ENCODE measurements at regions not wholly inside any gene's neighbourhood (a gene's known extent, or its start where the extent isn't known, plus 50 kb on each side); places are given as distances from the start of the nearest gene placed in this dataset.

- H3K27ac Mint-ChIP-seq: no peak overlapping the region
- TF ChIP-seq JAZF1 (CRISPR knock-in tag; IDR thresholded peaks at IDR 0.05): no peak
- TF ChIP-seq OVOL2 (CRISPR knock-in tag; IDR thresholded peaks at IDR 0.05; ENCODE audit: borderline replicate concordance): no peak
- TF ChIP-seq E2F1 (CRISPR knock-in tag; IDR thresholded peaks at IDR 0.05): no peak
- no peak for TF ChIP-seq ZSCAN18 (CRISPR knock-in tag; IDR thresholded peaks at IDR 0.05)
- no peak for TF ChIP-seq NFE2L1 (CRISPR knock-in tag; IDR thresholded peaks at IDR 0.05)
- TF ChIP-seq IRF1 (CRISPR knock-in tag; IDR thresholded peaks at IDR 0.05): no peak
- TF ChIP-seq CBFB (CRISPR knock-in tag; IDR thresholded peaks at IDR 0.05; ENCODE audit: low read depth): no peak
- TF ChIP-seq ZBTB43 (CRISPR knock-in tag; IDR thresholded peaks at IDR 0.05): no peak
- no peak for TF ChIP-seq GTF2I (CRISPR knock-in tag; conservative IDR thresholded peaks at IDR 0.05)
- no peak for TF ChIP-seq HMGXB4 (CRISPR knock-in tag; IDR thresholded peaks at IDR 0.05)
- no peak for TF ChIP-seq ZNF219 (CRISPR knock-in tag; IDR thresholded peaks at IDR 0.05; ENCODE audit: borderline replicate concordance)
- no peak for TF ChIP-seq NR1H2 (CRISPR knock-in tag; IDR thresholded peaks at IDR 0.05)
- no peak for TF ChIP-seq ZNF512 (CRISPR knock-in tag; IDR thresholded peaks at IDR 0.05; ENCODE audit: borderline replicate concordance)
- no peak for TF ChIP-seq CREB1 (CRISPR knock-in tag; IDR thresholded peaks at IDR 0.05)
- no peak for TF ChIP-seq NR3C1 (CRISPR knock-in tag; conservative IDR thresholded peaks at IDR 0.05; ENCODE audit: low read depth)
- TF ChIP-seq PRDM15 (CRISPR knock-in tag; IDR thresholded peaks at IDR 0.05): no peak
- no peak for TF ChIP-seq MYBL2 (CRISPR knock-in tag; IDR thresholded peaks at IDR 0.05)
- no peak for TF ChIP-seq NR2C2 (CRISPR knock-in tag; IDR thresholded peaks at IDR 0.05)
- TF ChIP-seq ZNF281 (CRISPR knock-in tag; IDR thresholded peaks at IDR 0.05): no peak
- POLR2A ChIA-PET: no interaction called here
- H3K9me3 Mint-ChIP-seq: peaks cover 56% of the 10 kb centered on the region
- no peak overlapping the region for H3K4me3 Mint-ChIP-seq
- peaks cover 26% of the 10 kb centered on the region for H3K36me3 Mint-ChIP-seq
- H3K27me3 Mint-ChIP-seq (ENCODE audit: low read depth): no peaks in the 10 kb centered on the region; the same call in 1 of the 2 replicates
- no peaks in the 10 kb centered on the region for H3K4me1 Mint-ChIP-seq
- no peak for DNase-seq (ENCODE audit: low spot score)
- CTCF ChIA-PET: no interaction called here
- no peak for ATAC-seq
These were observed 70.4 kb upstream of the SLC24A3 start for GRCh38 chr20:19141998-19142397.

All from WTC11 (cell line).